Testis (tissue), 2 donors: ENCODE measurements at regions not wholly inside any gene's neighbourhood (a gene's known extent, or its start where the extent isn't known, plus 50 kb on each side); places are given as distances from the start of the nearest gene placed in this dataset.

Experiments used
- DNase-seq: peaks from one replicate; pipeline ENCODE4 v3.0.0-alpha.2; 2019
- H3K27ac ChIP-seq, 2 donors: fragments of 200-600 bp; sonication (generic); one replicate each; pipeline ENCODE4 v1.5.1; 2019
- H3K27me3 ChIP-seq: fragments of 200-600 bp; sonication (generic); one replicate; pipeline ENCODE4 v1.5.1; 2019
- H3K36me3 ChIP-seq: fragments of 200-600 bp; sonication (generic); one replicate; pipeline ENCODE4 v1.5.1; 2017; ENCODE audit warnings: low read depth; ENCODE audit errors: missing control alignments
- H3K4me1 ChIP-seq: fragments of 200-600 bp; sonication (generic); one replicate; pipeline ENCODE4 v1.5.1; 2019
- H3K4me3 ChIP-seq, 2 donors: fragments of 200-600 bp; sonication (generic); one replicate each; pipeline ENCODE4 v1.5.1; 2017 to 2019
- H3K9me3 ChIP-seq: fragments of 200-600 bp; sonication (generic); one replicate; pipeline ENCODE4 v1.5.1; 2017
- POLR2A ChIP-seq: fragments of 450-650 bp; IDR thresholded peaks from one replicate; pipeline ENCODE4 v1.6.1; 2017; ENCODE audit warnings: antibody characterized with exemption, mild to moderate bottlenecking, moderate library complexity
- WGBS, 2 donors: methylation state at CpG; one replicate each; pipeline ENCODE4 v1.1.5; 2018; 5-methylcytosine and 5-hydroxymethylcytosine counted together
- intact Hi-C: fragments of 100-400 bp; cut with DNase I; formaldehyde crosslinking; loops from one replicate; pipeline ENCODE4 v1.15.1; 2023; ENCODE audit warnings: low total_unique reads
- TF ChIP-seq, protein P1 (sequence below), 3 experiments: fragments of 450-650 bp in 2 of 3; fragments of 200-600 bp in 1 of 3; sonication (generic) in 1 of 3; IDR thresholded peaks; one replicate each; pipeline ENCODE4 v1.5.1; 2016 to 2019; ENCODE audit warnings: antibody characterized with exemption in 3 of 3, mild to moderate bottlenecking in 2 of 3, moderate library complexity in 1 of 3

DNA sequence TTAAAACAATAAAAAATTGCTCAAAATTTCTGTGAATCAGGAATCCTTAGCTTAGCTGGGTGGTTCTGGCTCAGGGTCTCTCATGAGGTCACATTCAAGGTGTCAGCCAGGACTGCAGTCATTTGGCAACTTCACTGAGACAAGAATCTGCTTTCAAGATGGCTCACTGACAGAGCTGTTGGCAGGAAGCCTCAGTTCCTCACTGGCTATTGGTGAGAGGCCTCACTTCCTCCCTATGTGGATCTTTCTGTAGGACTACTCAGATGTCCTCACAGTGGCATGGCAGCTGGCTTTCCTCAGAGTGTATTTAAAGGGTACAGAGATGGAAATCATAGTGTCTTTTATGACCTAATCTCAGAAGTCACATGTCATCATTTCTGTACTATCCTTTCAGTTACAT is 785.7 kb downstream of the ADGRL2 start:
- no peaks in the 10 kb centered on the region for H3K27me3 ChIP-seq
- intact Hi-C loops: no loop called here
- no peaks in the 10 kb centered on the region for H3K4me1 ChIP-seq
- no peak overlapping the region for H3K27ac ChIP-seq
- no peaks in the 10 kb centered on the region for H3K9me3 ChIP-seq
- H3K4me3 ChIP-seq: no peak overlapping the region
- H3K36me3 ChIP-seq: no peaks in the 10 kb centered on the region
- DNase-seq: no peak
- TF ChIP-seq, protein P1, sequence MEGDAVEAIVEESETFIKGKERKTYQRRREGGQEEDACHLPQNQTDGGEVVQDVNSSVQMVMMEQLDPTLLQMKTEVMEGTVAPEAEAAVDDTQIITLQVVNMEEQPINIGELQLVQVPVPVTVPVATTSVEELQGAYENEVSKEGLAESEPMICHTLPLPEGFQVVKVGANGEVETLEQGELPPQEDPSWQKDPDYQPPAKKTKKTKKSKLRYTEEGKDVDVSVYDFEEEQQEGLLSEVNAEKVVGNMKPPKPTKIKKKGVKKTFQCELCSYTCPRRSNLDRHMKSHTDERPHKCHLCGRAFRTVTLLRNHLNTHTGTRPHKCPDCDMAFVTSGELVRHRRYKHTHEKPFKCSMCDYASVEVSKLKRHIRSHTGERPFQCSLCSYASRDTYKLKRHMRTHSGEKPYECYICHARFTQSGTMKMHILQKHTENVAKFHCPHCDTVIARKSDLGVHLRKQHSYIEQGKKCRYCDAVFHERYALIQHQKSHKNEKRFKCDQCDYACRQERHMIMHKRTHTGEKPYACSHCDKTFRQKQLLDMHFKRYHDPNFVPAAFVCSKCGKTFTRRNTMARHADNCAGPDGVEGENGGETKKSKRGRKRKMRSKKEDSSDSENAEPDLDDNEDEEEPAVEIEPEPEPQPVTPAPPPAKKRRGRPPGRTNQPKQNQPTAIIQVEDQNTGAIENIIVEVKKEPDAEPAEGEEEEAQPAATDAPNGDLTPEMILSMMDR (IDR thresholded peaks at IDR 0.05): no peak
- TF ChIP-seq POLR2A: no peak

GRCh38 chr1:82582347-82582746 is 781.6 kb downstream of the ADGRL2 start:
- TF ChIP-seq, protein P1 (IDR thresholded peaks at IDR 0.05): no peak
- TF ChIP-seq POLR2A: no peak
- no peaks in the 10 kb centered on the region for H3K27me3 ChIP-seq
- intact Hi-C loops: no loop called here
- no peaks in the 10 kb centered on the region for H3K9me3 ChIP-seq
- no peaks in the 10 kb centered on the region for H3K36me3 ChIP-seq
- H3K4me1 ChIP-seq: no peaks in the 10 kb centered on the region
- H3K27ac ChIP-seq: no peak overlapping the region
- WGBS, 2 donors: 49 to 63% methylated on average over 3 of the region's 3 CpGs
- DNase-seq: no peak
- H3K4me3 ChIP-seq: no peak overlapping the region

DNA sequence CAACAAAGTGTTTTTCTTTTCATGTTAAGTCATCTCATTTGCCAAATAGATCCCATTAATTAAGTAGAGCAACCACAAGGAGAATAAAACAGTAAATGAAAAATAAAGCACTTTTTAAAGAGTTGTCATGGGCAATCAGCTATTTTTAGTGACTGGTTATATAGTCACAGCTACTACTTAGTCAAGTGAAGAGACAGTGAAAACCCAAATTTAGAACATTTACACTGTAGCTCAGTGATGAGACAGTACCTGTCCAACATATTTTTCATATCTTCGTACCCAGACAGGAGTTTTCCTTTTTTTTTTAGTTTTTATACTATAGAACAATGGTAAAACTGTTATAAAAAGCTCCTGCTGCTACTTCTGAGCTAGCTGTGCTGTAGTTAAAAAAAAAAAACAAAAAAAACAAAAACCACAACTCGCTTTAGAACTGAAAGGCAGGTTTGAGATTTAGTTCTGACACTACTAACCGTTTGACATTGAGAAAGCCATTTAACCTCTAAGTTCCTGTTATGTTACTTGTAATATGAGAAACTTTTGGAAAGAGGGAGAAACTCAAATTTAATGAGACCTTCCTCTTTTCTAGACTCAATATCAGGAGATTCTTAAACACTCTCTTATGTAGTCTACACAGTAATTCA is 777.5 kb downstream of the ADGRL2 start:
- H3K36me3 ChIP-seq: no peaks in the 10 kb centered on the region
- no peak for DNase-seq
- H3K9me3 ChIP-seq: no peaks in the 10 kb centered on the region
- no peak overlapping the region for H3K27ac ChIP-seq
- H3K4me3 ChIP-seq: no peak overlapping the region
- intact Hi-C loops: no loop called here
- no peaks in the 10 kb centered on the region for H3K4me1 ChIP-seq
- no peaks in the 10 kb centered on the region for H3K27me3 ChIP-seq
- WGBS, 2 donors: 62 to 63% methylated on average over 3 of the region's 3 CpGs
- TF ChIP-seq, protein P1 (IDR thresholded peaks at IDR 0.05): no peak
- TF ChIP-seq POLR2A: no peak

GRCh38 chr1:82567348-82567747 is 766.6 kb downstream of the ADGRL2 start:
- TF ChIP-seq, protein P1 (IDR thresholded peaks at IDR 0.05): no peak
- no peak for TF ChIP-seq POLR2A
- intact Hi-C loops: no loop called here
- Histone ChIP-seq H3K27ac (no peak overlapping the region), H3K4me1 (no peaks in the 10 kb centered on the region), H3K4me3 (no peak overlapping the region), H3K27me3 (no peaks in the 10 kb centered on the region), H3K9me3 (no peaks in the 10 kb centered on the region), H3K36me3 (no peaks in the 10 kb centered on the region)
- 91 to 94% methylated on average over 3 of the region's 3 CpGs for WGBS, 2 donors
- DNase-seq: no peak

GRCh38 chr1:82565546-82565945 is 764.8 kb downstream of the ADGRL2 start:
- no peak for DNase-seq
- TF ChIP-seq, protein P1 (IDR thresholded peaks at IDR 0.05): no peak
- no peak for TF ChIP-seq POLR2A
- WGBS, 2 donors: 43 to 59% methylated on average over 6 of the region's 6 CpGs
- Histone ChIP-seq H3K27ac (no peak overlapping the region), H3K4me1 (no peaks in the 10 kb centered on the region), H3K9me3 (no peaks in the 10 kb centered on the region), H3K27me3 (no peaks in the 10 kb centered on the region), H3K36me3 (no peaks in the 10 kb centered on the region), H3K4me3 (no peak overlapping the region)
- intact Hi-C loops: no loop called here
